Cardiac muscle cell (in vitro differentiated cells and primary cell): ENCODE measurements at regions not wholly inside any gene's neighbourhood (a gene's known extent, or its start where the extent isn't known, plus 50 kb on each side); places are given as distances from the start of the nearest gene placed in this dataset.

Experiments used
- DNase-seq, 2 donors: peaks; one replicate each; pipeline versions ENCODE4 v3.0.0 to v3.0.0-alpha.2; 2010 to 2017; ENCODE audit warnings: low read depth in 1 of 2, low spot score in 1 of 2
- H3K27ac ChIP-seq: fragments of 200-600 bp; sonication (generic); 2 replicates; pipeline ENCODE4 v1.5.1; 2016
- H3K27me3 ChIP-seq: fragments of 200-600 bp; sonication (generic); 2 replicates; pipeline ENCODE4 v1.6.0; 2016; ENCODE audit warnings: control low read depth
- H3K36me3 ChIP-seq: fragments of 200-600 bp; sonication (generic); 2 replicates; pipeline ENCODE4 v1.5.1; 2016; ENCODE audit warnings: control low read depth
- H3K4me1 ChIP-seq: fragments of 200-600 bp; sonication (generic); 2 replicates; pipeline ENCODE4 v1.8.1; 2017; ENCODE audit warnings: low read depth, mild to moderate bottlenecking, mixed run types
- H3K4me3 ChIP-seq: fragments of 200-600 bp; sonication (generic); 2 replicates; pipeline ENCODE4 v1.5.1; 2016; ENCODE audit warnings: mild to moderate bottlenecking
- H3K9me3 ChIP-seq: fragments of 200-600 bp; sonication (generic); 2 replicates; pipeline ENCODE4 v1.5.1; 2017; ENCODE audit warnings: low read depth, mild to moderate bottlenecking, control low read depth
- TF ChIP-seq, protein P1 (sequence below): IDR thresholded peaks from 2 replicates; pipeline ENCODE4 v1.5.1; 2012; ENCODE audit warnings: low read depth, mild to moderate bottlenecking, low read length

DNA sequence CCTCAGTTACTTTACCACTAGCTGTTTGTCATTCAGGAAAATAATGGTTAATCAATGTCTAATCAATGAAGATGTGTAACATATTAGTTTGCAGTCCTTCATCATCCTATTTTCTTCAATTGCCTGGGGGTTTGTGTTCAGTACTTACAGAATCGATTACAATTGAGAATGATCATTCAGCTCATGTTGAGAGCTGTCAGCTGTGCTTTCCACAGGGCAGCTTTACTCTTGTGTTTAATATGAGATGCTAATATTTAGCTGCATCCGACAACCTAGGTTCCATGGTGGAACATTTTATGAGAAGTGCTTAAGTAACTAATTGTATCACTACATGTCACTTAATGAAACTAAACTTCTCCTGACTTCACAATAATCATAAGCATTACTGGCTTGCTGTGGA lies 191.9 kb downstream of the GRB14 start:
- TF ChIP-seq, protein P1, sequence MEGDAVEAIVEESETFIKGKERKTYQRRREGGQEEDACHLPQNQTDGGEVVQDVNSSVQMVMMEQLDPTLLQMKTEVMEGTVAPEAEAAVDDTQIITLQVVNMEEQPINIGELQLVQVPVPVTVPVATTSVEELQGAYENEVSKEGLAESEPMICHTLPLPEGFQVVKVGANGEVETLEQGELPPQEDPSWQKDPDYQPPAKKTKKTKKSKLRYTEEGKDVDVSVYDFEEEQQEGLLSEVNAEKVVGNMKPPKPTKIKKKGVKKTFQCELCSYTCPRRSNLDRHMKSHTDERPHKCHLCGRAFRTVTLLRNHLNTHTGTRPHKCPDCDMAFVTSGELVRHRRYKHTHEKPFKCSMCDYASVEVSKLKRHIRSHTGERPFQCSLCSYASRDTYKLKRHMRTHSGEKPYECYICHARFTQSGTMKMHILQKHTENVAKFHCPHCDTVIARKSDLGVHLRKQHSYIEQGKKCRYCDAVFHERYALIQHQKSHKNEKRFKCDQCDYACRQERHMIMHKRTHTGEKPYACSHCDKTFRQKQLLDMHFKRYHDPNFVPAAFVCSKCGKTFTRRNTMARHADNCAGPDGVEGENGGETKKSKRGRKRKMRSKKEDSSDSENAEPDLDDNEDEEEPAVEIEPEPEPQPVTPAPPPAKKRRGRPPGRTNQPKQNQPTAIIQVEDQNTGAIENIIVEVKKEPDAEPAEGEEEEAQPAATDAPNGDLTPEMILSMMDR: no peak
- H3K9me3 ChIP-seq: no peaks in the 10 kb centered on the region
- no peaks in the 10 kb centered on the region for H3K27me3 ChIP-seq
- no peak overlapping the region for H3K27ac ChIP-seq
- no peak overlapping the region for H3K4me3 ChIP-seq
- H3K4me1 ChIP-seq: no peaks in the 10 kb centered on the region
- no peaks in the 10 kb centered on the region for H3K36me3 ChIP-seq
- DNase-seq: no peak

DNA sequence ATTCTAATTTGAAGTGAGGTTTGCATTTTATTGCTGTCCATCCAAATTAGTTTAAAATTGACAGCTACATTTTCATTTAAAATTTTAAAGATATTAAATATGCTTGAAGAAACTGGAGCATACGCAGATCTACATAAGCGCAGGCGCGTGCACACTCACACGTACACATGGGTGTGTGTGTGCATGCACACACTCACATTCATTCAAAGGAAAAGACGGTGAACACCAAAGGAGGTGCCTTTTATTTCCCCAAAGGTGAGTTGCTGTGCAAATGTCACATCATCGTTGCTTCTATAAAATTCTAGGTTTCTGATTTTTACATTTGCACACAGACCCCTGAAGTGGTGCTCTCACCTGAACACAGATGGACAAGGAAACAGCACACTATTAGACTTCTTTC lies 194.2 kb downstream of the GRB14 start:
- TF ChIP-seq, protein P1: no peak

DNA sequence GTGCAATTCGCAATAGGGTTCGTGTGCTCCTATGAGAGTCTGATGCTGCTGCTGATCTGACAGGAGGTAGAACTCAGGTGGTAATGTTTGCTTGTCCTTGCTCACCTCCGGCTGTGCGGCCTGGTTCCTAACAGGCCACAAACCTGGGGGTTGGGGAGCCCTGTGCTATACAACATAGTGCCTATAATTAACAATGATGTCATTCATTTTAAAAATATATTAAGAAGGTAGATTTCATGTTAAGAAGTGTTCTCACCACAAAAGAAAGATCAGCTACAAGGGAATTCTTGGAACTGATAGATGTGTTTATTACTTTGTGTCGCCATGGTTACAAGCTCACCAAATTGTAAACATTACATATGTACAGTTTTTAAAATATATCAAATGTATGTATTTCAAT lies 200.5 kb downstream of the GRB14 start:
- no peaks in the 10 kb centered on the region for H3K27me3 ChIP-seq
- H3K9me3 ChIP-seq: no peaks in the 10 kb centered on the region
- no peaks in the 10 kb centered on the region for H3K36me3 ChIP-seq
- TF ChIP-seq, protein P1: no peak
- H3K4me1 ChIP-seq: no peaks in the 10 kb centered on the region
- H3K27ac ChIP-seq: no peak overlapping the region
- no peak overlapping the region for H3K4me3 ChIP-seq
- DNase-seq: no peak

More for the DNA sequence above, 194.2 kb downstream of the GRB14 start:
- H3K27me3 ChIP-seq: no peaks in the 10 kb centered on the region
- DNase-seq: no peak
- no peak overlapping the region for H3K27ac ChIP-seq
- no peaks in the 10 kb centered on the region for H3K36me3 ChIP-seq
- H3K9me3 ChIP-seq: no peaks in the 10 kb centered on the region
- no peaks in the 10 kb centered on the region for H3K4me1 ChIP-seq
- H3K4me3 ChIP-seq: no peak overlapping the region

DNA sequence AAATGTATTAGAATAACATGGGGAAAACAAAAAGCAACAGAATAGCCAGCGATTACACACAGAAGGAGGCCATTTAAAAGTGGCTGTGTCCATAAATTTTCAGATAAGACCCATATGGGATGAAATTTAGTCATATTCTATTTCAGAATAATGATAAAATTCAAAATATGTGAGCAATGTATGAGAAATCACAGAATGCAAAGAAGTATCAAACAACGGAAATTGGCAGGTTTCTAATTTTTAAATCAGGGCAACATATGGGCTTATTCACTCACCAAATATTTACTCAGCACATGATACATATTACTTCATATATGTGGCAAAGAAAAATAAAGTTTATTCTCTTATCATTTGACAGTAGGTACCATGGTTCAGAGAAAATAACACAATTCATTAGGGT lies 208.5 kb downstream of the GRB14 start:
- DNase-seq: no peak
- Histone ChIP-seq H3K27me3 (no peaks in the 10 kb centered on the region), H3K9me3 (no peaks in the 10 kb centered on the region), H3K36me3 (no peaks in the 10 kb centered on the region), H3K4me1 (no peaks in the 10 kb centered on the region), H3K27ac (no peak overlapping the region), H3K4me3 (no peak overlapping the region)
- TF ChIP-seq, protein P1: no peak

DNA sequence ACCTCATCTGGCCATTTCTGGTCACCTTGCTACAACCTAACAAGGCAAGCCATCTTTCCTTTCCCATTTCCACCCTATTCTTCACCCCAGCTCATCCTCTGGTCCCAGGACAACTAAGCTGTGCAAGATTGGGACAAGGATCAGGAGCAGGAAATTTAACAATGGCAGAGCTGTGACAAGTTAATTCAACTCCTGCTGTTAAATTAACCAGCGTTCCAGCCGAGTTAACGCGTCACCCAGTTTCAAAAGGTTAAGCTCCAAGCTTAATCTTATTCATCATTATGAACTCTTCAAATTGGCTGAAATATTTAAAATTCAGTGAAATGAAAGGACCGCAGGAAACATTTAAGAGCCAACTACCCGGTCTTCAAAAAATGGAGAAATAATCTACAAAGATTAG lies 231.9 kb downstream of the GRB14 start:
- Histone ChIP-seq H3K4me1 (no peaks in the 10 kb centered on the region), H3K36me3 (no peaks in the 10 kb centered on the region), H3K9me3 (no peaks in the 10 kb centered on the region), H3K27ac (no peak overlapping the region), H3K27me3 (no peaks in the 10 kb centered on the region), H3K4me3 (no peak overlapping the region)
- no peak for DNase-seq
- TF ChIP-seq, protein P1: no peak

DNA sequence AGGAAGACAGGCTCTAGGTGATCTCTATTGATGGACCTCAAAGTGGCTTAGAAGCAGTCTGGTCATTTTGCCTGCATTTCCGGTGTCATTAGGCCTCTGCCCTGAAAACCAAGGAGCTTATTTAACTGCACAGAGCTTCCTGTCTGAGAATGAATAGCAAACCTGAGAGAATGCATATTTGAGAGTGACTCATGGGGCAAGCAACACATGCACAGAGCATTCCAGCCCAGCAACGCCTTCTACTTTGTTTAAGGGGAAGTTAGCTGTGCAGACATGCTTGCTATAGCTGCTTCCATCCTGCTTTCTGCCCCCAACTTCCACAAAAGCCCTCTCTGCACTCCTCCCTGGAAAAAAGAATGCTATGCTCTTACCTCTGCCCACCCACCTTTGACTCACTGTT lies 232.8 kb downstream of the GRB14 start:
- no peak overlapping the region for H3K27ac ChIP-seq
- peak; percentile 5 to 25 for DNase-seq
- H3K4me3 ChIP-seq: no peak overlapping the region
- H3K36me3 ChIP-seq: no peaks in the 10 kb centered on the region
- H3K9me3 ChIP-seq: no peaks in the 10 kb centered on the region
- no peaks in the 10 kb centered on the region for H3K4me1 ChIP-seq
- TF ChIP-seq, protein P1: no peak
- no peaks in the 10 kb centered on the region for H3K27me3 ChIP-seq
